BLaER1 (cell line): ENCODE measurements at regions not wholly inside any gene's neighbourhood (a gene's known extent, or its start where the extent isn't known, plus 50 kb on each side); places are given as distances from the start of the nearest gene placed in this dataset.
"Not testable (repeated sequence)": the region's sequence is repeated elsewhere in the genome, so short reads cannot be mapped to it uniquely, and the experiment has no call there.

Source experiments
- H3K27ac ChIP-seq: shearing (Covaris generic); formaldehyde crosslinking; 2 replicates; pipeline ENCODE4 v1.8.1; 2022
- H3K27me3 ChIP-seq: shearing (Covaris generic); formaldehyde crosslinking; 2 replicates; pipeline ENCODE4 v1.8.1; 2022
- H3K36me3 ChIP-seq: shearing (Covaris generic); formaldehyde crosslinking; 2 replicates; pipeline ENCODE4 v1.8.1; 2022
- H3K4me1 ChIP-seq: shearing (Covaris generic); formaldehyde crosslinking; 2 replicates; pipeline ENCODE4 v1.8.1; 2022
- H3K4me2 ChIP-seq: shearing (Covaris generic); formaldehyde crosslinking; 2 replicates; pipeline ENCODE4 v1.8.1; 2022
- H3K4me3 ChIP-seq: shearing (Covaris generic); formaldehyde crosslinking; 2 replicates; pipeline ENCODE4 v1.8.1; 2022
- H3K9ac ChIP-seq: shearing (Covaris generic); formaldehyde crosslinking; 2 replicates; pipeline ENCODE4 v1.8.1; 2022
- H3K9me3 ChIP-seq: shearing (Covaris generic); formaldehyde crosslinking; 2 replicates; pipeline ENCODE4 v1.8.1; 2022
- H4K20me1 ChIP-seq: shearing (Covaris generic); formaldehyde crosslinking; 2 replicates; pipeline ENCODE4 v1.8.1; 2022
- Cebpa-rat ChIP-seq: shearing (Covaris generic); IDR thresholded peaks from 2 replicates; pipeline ENCODE4 v1.8.1; 2022

GRCh38 chr21:9744593-9744992, 776.8 kb upstream of the TPTE start:
- peaks cover 17% of the 10 kb centered on the region for H3K4me1 ChIP-seq
- H3K27me3 ChIP-seq, H3K27ac ChIP-seq, H3K9me3 ChIP-seq, H3K4me3 ChIP-seq, H3K36me3 ChIP-seq, H4K20me1 ChIP-seq, H3K9ac ChIP-seq, H3K4me2 ChIP-seq: not testable (repeated sequence)

GRCh38 chr21:9745457-9746108, 775.8 kb upstream of the TPTE start:
- Histone ChIP-seq H3K27ac (peak overlapping the region; percentile 5; the same call in 1 of the 2 replicates), H3K4me2 (peak overlapping the region; percentile 70), H3K4me1 (peaks cover 17% of the 10 kb centered on the region)
- not testable (repeated sequence) for H3K27me3 ChIP-seq, H4K20me1 ChIP-seq, H3K9ac ChIP-seq, H3K36me3 ChIP-seq, H3K4me3 ChIP-seq, H3K9me3 ChIP-seq

GRCh38 chr21:9746311-9746710, 775.1 kb upstream of the TPTE start:
- not testable (repeated sequence) for H3K27ac ChIP-seq, H3K36me3 ChIP-seq, H3K9me3 ChIP-seq, H3K4me2 ChIP-seq, H3K9ac ChIP-seq, H3K4me3 ChIP-seq, H3K27me3 ChIP-seq, H4K20me1 ChIP-seq
- H3K4me1 ChIP-seq = peaks cover 17% of the 10 kb centered on the region

GRCh38 chr21:9746831-9747606, 774.4 kb upstream of the TPTE start:
- peaks cover 17% of the 10 kb centered on the region for H3K4me1 ChIP-seq
- H3K4me3 ChIP-seq, H3K27ac ChIP-seq, H3K4me2 ChIP-seq, H3K27me3 ChIP-seq, H3K9ac ChIP-seq, H3K9me3 ChIP-seq, H3K36me3 ChIP-seq, H4K20me1 ChIP-seq: not testable (repeated sequence)

- not testable (repeated sequence) for H3K9ac ChIP-seq, H3K9me3 ChIP-seq, H3K27me3 ChIP-seq, H3K4me3 ChIP-seq, H3K27ac ChIP-seq, H3K4me2 ChIP-seq, H3K36me3 ChIP-seq, H4K20me1 ChIP-seq
- peaks cover 17% of the 10 kb centered on the region for H3K4me1 ChIP-seq
These were observed 773.5 kb upstream of the TPTE start for GRCh38 chr21:9747870-9748269.

- H3K27me3 ChIP-seq, H3K4me3 ChIP-seq, H3K4me2 ChIP-seq, H4K20me1 ChIP-seq, H3K36me3 ChIP-seq, H3K27ac ChIP-seq, H3K9ac ChIP-seq, H3K9me3 ChIP-seq: not testable (repeated sequence)
- peaks cover 17% of the 10 kb centered on the region for H3K4me1 ChIP-seq
These were observed 772.9 kb upstream of the TPTE start for GRCh38 chr21:9748451-9748850.

- H3K4me2 ChIP-seq, H3K27ac ChIP-seq, H3K9me3 ChIP-seq, H3K9ac ChIP-seq, H3K27me3 ChIP-seq, H4K20me1 ChIP-seq, H3K36me3 ChIP-seq, H3K4me3 ChIP-seq: not testable (repeated sequence)
- peaks cover 13% of the 10 kb centered on the region for H3K4me1 ChIP-seq
These were observed 771.6 kb upstream of the TPTE start for GRCh38 chr21:9749741-9750230.

- H3K27me3 ChIP-seq = no peaks in the 10 kb centered on the region
- 0 out of 2 replicates have a peak, but pooled peaks cover 6% of the 10 kb centered on the region for H3K9me3 ChIP-seq
- peaks cover 6% of the 10 kb centered on the region for H3K4me1 ChIP-seq
- no peak overlapping the region for H3K4me3 ChIP-seq
- no peaks in the 10 kb centered on the region for H3K36me3 ChIP-seq
- no peak overlapping the region for H3K9ac ChIP-seq
- H3K27ac ChIP-seq = no peak overlapping the region
- H4K20me1 ChIP-seq = no peaks in the 10 kb centered on the region
- no peak for TF ChIP-seq Cebpa-rat
- no peak overlapping the region for H3K4me2 ChIP-seq
These were observed 770.9 kb upstream of the TPTE start for GRCh38 chr21:9750341-9751086.

GRCh38 chr21:9751087-9751585, 770.2 kb upstream of the TPTE start:
- H3K4me2 ChIP-seq, H3K36me3 ChIP-seq, H3K27me3 ChIP-seq, H3K9ac ChIP-seq, H3K4me3 ChIP-seq, H3K27ac ChIP-seq, H3K9me3 ChIP-seq, H4K20me1 ChIP-seq, H3K4me1 ChIP-seq: not testable (repeated sequence)

- H3K4me1 ChIP-seq, H4K20me1 ChIP-seq, H3K4me3 ChIP-seq, H3K27ac ChIP-seq, H3K27me3 ChIP-seq, H3K4me2 ChIP-seq, H3K9me3 ChIP-seq, H3K9ac ChIP-seq, H3K36me3 ChIP-seq: not testable (repeated sequence)
These were observed 769.4 kb upstream of the TPTE start for GRCh38 chr21:9752028-9752427.

- not testable (repeated sequence) for H3K9ac ChIP-seq, H3K36me3 ChIP-seq, H3K4me1 ChIP-seq, H3K4me3 ChIP-seq, H3K4me2 ChIP-seq, H3K27ac ChIP-seq, H3K27me3 ChIP-seq, H4K20me1 ChIP-seq, H3K9me3 ChIP-seq
These were observed 767.9 kb upstream of the TPTE start for GRCh38 chr21:9753441-9753840.
